HepG2 (cell line): ENCODE measurements at regions not wholly inside any gene's neighbourhood (a gene's known extent, or its start where the extent isn't known, plus 50 kb on each side); places are given as distances from the start of the nearest gene placed in this dataset.
A peak's percentile ranks its signal among the peaks of the same experiment; 100 is the strongest.

Experiments used
- ATAC-seq: fragments of 200-7000 bp; cut with Tn5 transposase; 3 replicates; pipeline ENCODE4 v1.9.1; 2020; ENCODE audit warnings: mild to moderate bottlenecking, moderate library complexity
- BruUV-seq: library from RNA; stranded (reverse); fragments of 400-500 nt; replicated peaks from 2 replicates; lab custom pipeline; 2021; lab: Mats Ljungman, UMichigan
- CTCF ChIA-PET: fragments of 300-600 bp; formaldehyde crosslinking; extraction: SDS; loops from one replicate; lab custom pipeline; 2021; ENCODE audit warnings: low total read pairs, inconsistent platforms, low intra/inter-chr PET ratio; lab: Yijun Ruan, JAX
- POLR2A ChIA-PET: fragments of 350-600 bp; sonication (Branson Sonifier 250); formaldehyde crosslinking; loops from one replicate; lab custom pipeline; 2020; ENCODE audit warnings: antibody characterized with exemption, inconsistent platforms; lab: Yijun Ruan, JAX
- DNase-seq: peaks from one replicate; pipeline ENCODE4 v3.0.0-alpha.2; 2015; ENCODE audit warnings: low spot score
- FAIRE-seq: peaks from 3 replicates; lab custom pipeline; 2011; peaks lifted over from hg19 to GRCh38; lab: Jason Lieb, UNC
- H2AFZ ChIP-seq: one replicate; pipeline ENCODE4 v1.6.1; 2011; ENCODE audit warnings: low read length, inconsistent platforms
- H3K27ac ChIP-seq: fragments of 300-600 bp; 3 replicates; pipeline ENCODE4 v1.8.0; 2011; ENCODE audit warnings: mixed run types, mild to moderate bottlenecking, mixed read lengths, low read length, inconsistent platforms; ENCODE audit not compliant: insufficient read depth; ENCODE audit errors: extremely low read length
- H3K27me3 ChIP-seq, 2 experiments: fragments of 200-600 bp in 1 of 2; 2 replicates in 1 of 2; 3 replicates in 1 of 2; pipeline versions ENCODE4 v1.6.0 to v1.8.0; 2011; ENCODE audit warnings: low read length in 2 of 2, mild to moderate bottlenecking in 2 of 2, moderate library complexity in 2 of 2, inconsistent platforms in 1 of 2; ENCODE audit not compliant: insufficient read depth in 2 of 2, control insufficient read depth in 1 of 2
- H3K36me3 ChIP-seq, 2 experiments: fragments of 200-600 bp in 1 of 2; replicated peaks in 1 of 2; 2 replicates in 1 of 2; 3 replicates in 1 of 2; pipeline versions ENCODE4 v1.5.1 to v1.8.0; 2011; ENCODE audit warnings: low read length in 2 of 2, inconsistent platforms in 1 of 2; ENCODE audit not compliant: insufficient read depth in 2 of 2, control insufficient read depth in 1 of 2
- H3K4me1 ChIP-seq: 2 replicates; pipeline ENCODE4 v1.5.1; 2012; ENCODE audit warnings: low read length, inconsistent platforms; ENCODE audit not compliant: insufficient read depth
- H3K4me2 ChIP-seq: 2 replicates; pipeline ENCODE4 v1.6.0; 2011; ENCODE audit warnings: low read depth, low read length, inconsistent platforms
- H3K4me3 ChIP-seq, 3 experiments: fragments of 200-600 bp in 1 of 3; sonication (generic), shearing (Covaris generic) in 1 of 3; replicated peaks in 1 of 3; 2 replicates each; pipeline ENCODE4 v1.5.1; 2011 to 2016; ENCODE audit warnings: low read length in 3 of 3, inconsistent platforms in 2 of 3, low read depth in 2 of 3, mild to moderate bottlenecking in 2 of 3, control low read depth in 1 of 3, mixed read lengths in 1 of 3; ENCODE audit not compliant: insufficient read depth in 1 of 3
- H3K79me2 ChIP-seq: one replicate; pipeline ENCODE4 v1.6.1; 2011; ENCODE audit warnings: low read length, inconsistent platforms; ENCODE audit not compliant: insufficient read depth
- H3K9ac ChIP-seq: 2 replicates; pipeline ENCODE4 v1.6.0; 2011; ENCODE audit warnings: mild to moderate bottlenecking, low read depth, low read length, inconsistent platforms; ENCODE audit not compliant: insufficient read depth
- H3K9me3 ChIP-seq: 2 replicates; pipeline ENCODE4 v1.5.1; 2012; ENCODE audit warnings: mild to moderate bottlenecking, low read length
- H4K20me1 ChIP-seq: 2 replicates; pipeline ENCODE4 v1.6.0; 2011; ENCODE audit warnings: inconsistent platforms, mild to moderate bottlenecking, low read length, moderate library complexity; ENCODE audit not compliant: insufficient read depth
- ATF7 ChIP-seq, 2 experiments: fragments of 450-650 bp in 1 of 2; sonication (generic) in 1 of 2; formaldehyde crosslinking in 1 of 2; IDR thresholded peaks; 2 replicates each; pipeline versions ENCODE4 v1.4.0 to v1.6.1; 2016 to 2020; ENCODE audit warnings: antibody characterized with exemption in 1 of 2, mild to moderate bottlenecking in 1 of 2, missing genetic modification reagents in 1 of 2
- ATF7-NPFF ChIP-seq: sonication (generic); formaldehyde crosslinking; IDR thresholded peaks from 2 replicates; pipeline ENCODE4 v1.8.1; 2023; ENCODE audit warnings: mild to moderate bottlenecking, low read depth, missing genetic modification reagents, moderate library complexity
- CREM ChIP-seq, 2 experiments: sonication (generic) in 1 of 2; formaldehyde crosslinking in 1 of 2; IDR thresholded peaks; 2 replicates each; pipeline versions ENCODE4 v1.4.0 to v1.6.1; 2016 to 2020; ENCODE audit warnings: antibody characterized with exemption in 1 of 2, mild to moderate bottlenecking in 1 of 2, missing genetic modification reagents in 1 of 2
- EEA1 ChIP-seq: sonication (generic); formaldehyde crosslinking; IDR thresholded peaks from 2 replicates; pipeline ENCODE4 v1.5.1; 2020; ENCODE audit warnings: mild to moderate bottlenecking, missing genetic modification reagents, borderline replicate concordance
- EHMT2 ChIP-seq: fragments of 200-600 bp; sonication (generic); IDR thresholded peaks from 2 replicates; pipeline ENCODE4 v1.7.0; 2017; ENCODE audit warnings: antibody characterized with exemption, low read depth, low read length, borderline replicate concordance
- FOXP1 ChIP-seq, 2 experiments: fragments of 450-650 bp in 1 of 2; IDR thresholded peaks; 2 replicates each; pipeline ENCODE4 v1.6.1; 2017 to 2018; ENCODE audit warnings: antibody characterized with exemption in 1 of 2
- SRSF9 ChIP-seq: fragments of 200-400 bp; formaldehyde crosslinking; IDR thresholded peaks from 2 replicates; pipeline ENCODE4 v1.6.1; 2018; ENCODE audit warnings: borderline replicate concordance, mild to moderate bottlenecking, low read depth, low read length; ENCODE audit not compliant: insufficient read depth, poor library complexity, severe bottlenecking
- SSRP1 ChIP-seq: IDR thresholded peaks from 2 replicates; pipeline ENCODE4 v1.6.1; 2016; ENCODE audit warnings: control low read depth
- TOE1 ChIP-seq: sonication (generic); formaldehyde crosslinking; IDR thresholded peaks from 2 replicates; pipeline ENCODE4 v1.4.0; 2020; ENCODE audit warnings: mild to moderate bottlenecking, missing genetic modification reagents
- WGBS: methylation state at CpG from one replicate; pipeline ENCODE4 v1.1.6; 2017; ENCODE audit warnings: low lambda C conversion rate; 5-methylcytosine and 5-hydroxymethylcytosine counted together
- in situ Hi-C: cut with HindIII; loops from 2 replicates; pipeline ENCODE4 v1.10.0; 2017; ENCODE audit warnings: low pct_unique_long_range_greater_than_20kb; ENCODE audit not compliant: extremely low pct_ligation_motif_present
- intact Hi-C: fragments of 100-400 bp; cut with micrococcal nuclease; formaldehyde crosslinking; loops from one replicate; pipeline ENCODE4 v1.10.0; 2022; ENCODE audit not compliant: unreplicated experiment

DNA sequence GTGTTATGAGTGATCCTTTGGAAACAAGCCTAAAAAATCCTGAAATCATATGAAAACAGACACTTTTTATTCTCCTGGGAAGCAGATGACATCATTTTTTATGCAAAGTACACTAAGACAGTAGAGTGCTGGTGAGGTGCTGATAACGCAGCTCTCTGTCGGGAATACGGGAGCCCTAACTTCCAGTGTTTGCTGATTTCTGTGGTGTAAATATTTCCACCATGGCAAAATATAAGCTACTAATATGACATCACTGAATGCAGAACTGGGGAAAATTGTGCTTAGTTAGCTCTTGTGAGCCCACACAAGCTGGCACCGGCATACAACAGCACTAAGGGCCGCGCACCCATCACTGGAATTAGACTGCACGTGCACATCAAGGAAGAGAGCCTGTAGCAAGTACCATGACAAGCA, 82.6 kb downstream of the FAM76B start:
- Histone ChIP-seq H3K9me3 (no peaks in the 10 kb centered on the region), H3K4me2 (no peak overlapping the region)
- DNase-seq, result no peak
- TF ChIP-seq ATF7 (IDR thresholded peaks at IDR 0.05), result peak; percentile 68
- TF ChIP-seq ATF7 (CRISPR knock-in tag; IDR thresholded peaks at IDR 0.05), result no peak
- TF ChIP-seq EEA1 (CRISPR knock-in tag), result no peak
- no peak for TF ChIP-seq CREM (IDR thresholded peaks at IDR 0.05)
- no peak for TF ChIP-seq CREM (CRISPR knock-in tag; IDR thresholded peaks at IDR 0.05)
- TF ChIP-seq TOE1 (CRISPR knock-in tag), result no peak
- no peak for TF ChIP-seq SSRP1 (CRISPR knock-in tag)
- TF ChIP-seq EHMT2, result no peak
- TF ChIP-seq ATF7-NPFF (CRISPR knock-in tag), result no peak
- no peak for TF ChIP-seq FOXP1 (IDR thresholded peaks at IDR 0.05)
- TF ChIP-seq FOXP1 (CRISPR knock-in tag; IDR thresholded peaks at IDR 0.05), result no peak
- TF ChIP-seq SRSF9, result no peak
- TF ChIP-seq, all 625 proteins: peak for 1
- BruUV-seq, result no TSS peak
- Histone ChIP-seq H4K20me1 (no peaks in the 10 kb centered on the region), H3K79me2 (no peaks in the 10 kb centered on the region), H3K4me3 (no peak overlapping the region), H3K27ac (no peak overlapping the region), H3K9ac (no peak overlapping the region), H3K36me3 (no peaks in the 10 kb centered on the region), H3K27me3 (peaks cover 3 to 11% of the 10 kb centered on the region in 2 experiments; a peak in 3 of 5 replicates), H2AFZ (no peak overlapping the region), H3K4me1 (no peaks in the 10 kb centered on the region)
- WGBS, result 4% methylated on average over 7 of the region's 7 CpGs
- POLR2A ChIA-PET, result no interaction called here
- FAIRE-seq (no peak), ATAC-seq (no peak)
- in situ Hi-C loops (loop anchor here (5.0 to 10.0 kb wide), 2 partner anchors 555 to 642 kb away; partner anchors contain the start of gene SRSF8), intact Hi-C loops (no loop called here)
- CTCF ChIA-PET, result interaction anchor here (3.1 kb wide), 1 partner anchor 555 kb away, joined by 35 read pairs; no protein-coding TSS in a partner anchor
